GM12878 (cell line): ENCODE measurements at regions not wholly inside any gene's neighbourhood (a gene's known extent, or its start where the extent isn't known, plus 50 kb on each side); places are given as distances from the start of the nearest gene placed in this dataset.

Source experiments
- ATAC-seq: fragments of 200-7000 bp; cut with Tn5 transposase; 3 replicates; pipeline ENCODE4 v1.9.1; 2020; ENCODE audit warnings: mild to moderate bottlenecking, moderate library complexity
- BruUV-seq: library from RNA; stranded (reverse); fragments of 400-500 nt; replicated peaks from 2 replicates; lab custom pipeline; 2021; lab: Mats Ljungman, UMichigan
- CTCF ChIA-PET: fragments of 300-600 bp; sonication (Branson Sonifier 250); formaldehyde crosslinking; extraction: SDS; loops from one replicate; lab custom pipeline; 2021; ENCODE audit warnings: inconsistent platforms; lab: Yijun Ruan, JAX
- POLR2A ChIA-PET: fragments of 350-600 bp; formaldehyde crosslinking; extraction: SDS; loops from one replicate; lab custom pipeline; 2021; ENCODE audit warnings: inconsistent platforms; lab: Charles Lee
- RAD21 ChIA-PET: fragments of 300-600 bp; sonication (Branson Sonifier 250); formaldehyde crosslinking; loops from one replicate; lab custom pipeline; 2023; ENCODE audit warnings: antibody characterized with exemption; ENCODE audit not compliant: unreplicated experiment; lab: Charles Lee
- SMC1A ChIA-PET: fragments of 300-600 bp; sonication (Branson Sonifier 250); formaldehyde crosslinking; loops from one replicate; lab custom pipeline; 2023; ENCODE audit not compliant: unreplicated experiment, uncharacterized antibody; lab: Charles Lee
- DNase-seq: peaks from one replicate; pipeline ENCODE4 v3.0.0-alpha.2; 2011; ENCODE audit warnings: low read depth, low spot score
- FAIRE-seq: peaks from 3 replicates; lab custom pipeline; 2011; peaks lifted over from hg19 to GRCh38; lab: Jason Lieb, UNC
- H2AFZ ChIP-seq: 2 replicates; pipeline ENCODE4 v1.6.0; 2011; ENCODE audit warnings: low read depth, low read length, control low read depth; ENCODE audit not compliant: control insufficient read depth
- H3K27ac ChIP-seq: 2 replicates; pipeline ENCODE4 v1.5.1; 2011; ENCODE audit warnings: control low read depth; ENCODE audit not compliant: control insufficient read depth, insufficient read depth
- H3K27me3 ChIP-seq, 2 experiments: replicated peaks in 1 of 2; 2 replicates each; pipeline versions ENCODE4 v1.6.0 to v1.6.1; 2011; ENCODE audit warnings: low read length in 1 of 2; ENCODE audit not compliant: control insufficient read depth in 2 of 2, insufficient read depth in 2 of 2
- H3K36me3 ChIP-seq, 2 experiments: 2 replicates each; pipeline ENCODE4 v1.5.1; 2011; ENCODE audit warnings: low read length in 1 of 2; ENCODE audit not compliant: control insufficient read depth in 2 of 2, insufficient read depth in 2 of 2
- H3K4me1 ChIP-seq: 2 replicates; pipeline ENCODE4 v1.6.1; 2011; ENCODE audit warnings: mild to moderate bottlenecking, low read length, moderate library complexity, mixed read lengths; ENCODE audit not compliant: control insufficient read depth, insufficient read depth
- H3K4me2 ChIP-seq: 2 replicates; pipeline ENCODE4 v1.6.0; 2011; ENCODE audit warnings: control low read depth; ENCODE audit not compliant: control insufficient read depth, insufficient read depth
- H3K4me3 ChIP-seq: fragments of 200-600 bp; sonication (generic); 2 replicates; pipeline ENCODE4 v1.5.1; 2016
- H3K79me2 ChIP-seq: 2 replicates; pipeline ENCODE4 v1.6.0; 2011; ENCODE audit warnings: low read length; ENCODE audit not compliant: control insufficient read depth, insufficient read depth
- H3K9ac ChIP-seq: 2 replicates; pipeline ENCODE4 v1.8.0; 2011; ENCODE audit warnings: low read length, control low read depth, mixed read lengths; ENCODE audit not compliant: control insufficient read depth, insufficient read depth
- H3K9me3 ChIP-seq: replicated peaks from 3 replicates; pipeline ENCODE4 v1.5.1; 2011; ENCODE audit warnings: mild to moderate bottlenecking, low read length; ENCODE audit not compliant: control insufficient read depth, insufficient read depth
- H4K20me1 ChIP-seq: 2 replicates; pipeline ENCODE4 v1.6.0; 2011; ENCODE audit not compliant: control insufficient read depth, insufficient read depth
- CREM ChIP-seq: IDR thresholded peaks from 2 replicates; pipeline ENCODE4 v1.6.1; 2014; ENCODE audit warnings: antibody characterized with exemption, low read depth
- EED ChIP-seq: sonication (generic); IDR thresholded peaks from 2 replicates; pipeline ENCODE4 v1.6.1; 2016; ENCODE audit warnings: antibody characterized with exemption, low read depth
- HDAC2 ChIP-seq: fragments of 200-600 bp; sonication (generic); IDR thresholded peaks from 2 replicates; pipeline ENCODE4 v1.6.1; 2017
- IKZF2 ChIP-seq, 2 experiments: fragments of 450-650 bp; IDR thresholded peaks; 2 replicates each; pipeline ENCODE4 v1.6.1; 2017; ENCODE audit warnings: mild to moderate bottlenecking in 2 of 2, moderate library complexity in 2 of 2
- NFIC ChIP-seq: IDR thresholded peaks from 2 replicates; pipeline ENCODE4 v1.6.1; 2012; ENCODE audit warnings: low read depth, mild to moderate bottlenecking, inconsistent platforms, low read length, moderate library complexity
- NR2F1 ChIP-seq: fragments of 450-650 bp; conservative IDR thresholded peaks from 2 replicates; pipeline ENCODE4 v1.6.1; 2017; ENCODE audit warnings: mild to moderate bottlenecking
- POLR2A ChIP-seq: IDR thresholded peaks from 2 replicates; pipeline ENCODE4 v1.6.1; 2011; ENCODE audit warnings: low read depth, mild to moderate bottlenecking, low read length
- POU2F2 ChIP-seq: IDR thresholded peaks from 3 replicates; pipeline ENCODE4 v1.6.1; 2011; ENCODE audit warnings: low read depth, mild to moderate bottlenecking, low read length, borderline replicate concordance
- RELA ChIP-seq: fragments of 450-650 bp; IDR thresholded peaks from 2 replicates; pipeline ENCODE4 v1.8.0; 2014; ENCODE audit warnings: borderline replicate concordance; ENCODE audit not compliant: partially characterized antibody
- RUNX3 ChIP-seq: IDR thresholded peaks from 2 replicates; pipeline ENCODE4 v1.6.1; 2012; ENCODE audit warnings: low read length, inconsistent platforms
- SMAD1 ChIP-seq: fragments of 450-650 bp; IDR thresholded peaks from 2 replicates; pipeline ENCODE4 v1.6.1; 2018; ENCODE audit warnings: mild to moderate bottlenecking, low read depth; ENCODE audit not compliant: partially characterized antibody
- SPI1 ChIP-seq: IDR thresholded peaks from 2 replicates; pipeline ENCODE4 v1.6.1; 2011; ENCODE audit warnings: low read depth, mild to moderate bottlenecking, low read length, moderate library complexity, borderline replicate concordance; ENCODE audit not compliant: insufficient read depth
- ZNF384 ChIP-seq: IDR thresholded peaks from 2 replicates; pipeline ENCODE4 v1.6.1; 2012; ENCODE audit warnings: low read depth, mild to moderate bottlenecking, low read length, improper control_type of control experiment, borderline replicate concordance
- WGBS: methylation state at CpG from one replicate; pipeline ENCODE4 v1.1.6; 2016; ENCODE audit warnings: low lambda C conversion rate; ENCODE audit not compliant: insufficient replicate concordance, insufficient coverage; ENCODE audit errors: missing lambda C conversion rate; 5-methylcytosine and 5-hydroxymethylcytosine counted together
- in situ Hi-C: fragments of 300-500 bp; cut with MboI; formaldehyde crosslinking; loops from 9 replicates; pipeline ENCODE4 v1.14.3; 2018; ENCODE audit warnings: mixed read lengths
- intact Hi-C: fragments of 100-400 bp; cut with micrococcal nuclease; formaldehyde crosslinking; loops from one replicate; pipeline ENCODE4 v1.14.2; 2022; ENCODE audit not compliant: unreplicated experiment
- TF ChIP-seq, protein P1 (sequence below): fragments of 450-650 bp; formaldehyde crosslinking; IDR thresholded peaks from 2 replicates; pipeline ENCODE4 v1.4.0; 2022; ENCODE audit warnings: mild to moderate bottlenecking, moderate library complexity
- TF ChIP-seq, protein P2 (sequence below): fragments of 450-650 bp; IDR thresholded peaks from 2 replicates; pipeline ENCODE4 v1.6.1; 2017; ENCODE audit warnings: mild to moderate bottlenecking, low read depth, inconsistent platforms; ENCODE audit not compliant: poor library complexity, severe bottlenecking

DNA sequence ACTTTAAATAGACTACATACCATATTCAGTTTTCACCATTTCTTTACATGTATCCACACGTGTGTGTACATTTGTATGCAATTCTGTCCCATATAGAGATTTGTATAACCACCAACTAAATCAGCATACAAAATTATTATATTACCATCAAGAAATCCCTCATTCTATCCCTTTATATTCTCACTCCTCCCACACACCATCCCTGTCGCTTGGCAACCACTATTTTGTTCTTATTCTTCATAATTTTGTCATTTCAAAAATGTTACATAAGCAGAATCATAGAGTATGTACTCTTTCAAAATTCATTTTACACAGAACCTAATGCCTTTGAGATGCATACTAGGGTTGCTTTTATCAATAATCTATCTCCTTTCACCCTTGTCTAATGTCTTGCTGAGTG is 740.5 kb downstream of the SLITRK5 start:
- POLR2A ChIA-PET: no interaction called here
- in situ Hi-C loops: no loop called here
- Histone ChIP-seq H2AFZ (no peak overlapping the region), H3K27me3 (no peaks in the 10 kb centered on the region), H4K20me1 (no peaks in the 10 kb centered on the region), H3K36me3 (no peaks in the 10 kb centered on the region), H3K27ac (no peak overlapping the region), H3K79me2 (no peaks in the 10 kb centered on the region), H3K9me3 (no peaks in the 10 kb centered on the region), H3K4me1 (no peaks in the 10 kb centered on the region), H3K9ac (no peak overlapping the region), H3K4me2 (no peak overlapping the region), H3K4me3 (no peak overlapping the region)
- CTCF ChIA-PET: interaction anchor here (0.7 kb wide), 1 partner anchor 31 kb away, joined by 3 read pairs; no protein-coding TSS in a partner anchor
- no TSS peak for BruUV-seq
- SMC1A ChIA-PET: interaction anchor here (0.7 to 1.3 kb wide), 2 partner anchors 293 to 424 kb away, joined by 3 read pairs; no protein-coding TSS in a partner anchor
- intact Hi-C loops: loop anchor here (5.0 kb wide), 1 partner anchor 656 kb away; no protein-coding TSS in a partner anchor
- WGBS: 0% methylated on average over 2 of the region's 2 CpGs
- ATAC-seq (no peak), DNase-seq (no peak), FAIRE-seq (no peak)
- RAD21 ChIA-PET: no interaction called here
- no peak for TF ChIP-seq NR2F1
- TF ChIP-seq RUNX3: no peak
- no peak for TF ChIP-seq RELA
- TF ChIP-seq POLR2A: no peak
- no peak for TF ChIP-seq HDAC2
- TF ChIP-seq IKZF2 (IDR thresholded peaks at IDR 0.05): no peak
- no peak for TF ChIP-seq SPI1
- no peak for TF ChIP-seq SMAD1
- TF ChIP-seq NFIC: no peak
- TF ChIP-seq POU2F2: no peak
- no peak for TF ChIP-seq ZNF384
- TF ChIP-seq, protein P1, sequence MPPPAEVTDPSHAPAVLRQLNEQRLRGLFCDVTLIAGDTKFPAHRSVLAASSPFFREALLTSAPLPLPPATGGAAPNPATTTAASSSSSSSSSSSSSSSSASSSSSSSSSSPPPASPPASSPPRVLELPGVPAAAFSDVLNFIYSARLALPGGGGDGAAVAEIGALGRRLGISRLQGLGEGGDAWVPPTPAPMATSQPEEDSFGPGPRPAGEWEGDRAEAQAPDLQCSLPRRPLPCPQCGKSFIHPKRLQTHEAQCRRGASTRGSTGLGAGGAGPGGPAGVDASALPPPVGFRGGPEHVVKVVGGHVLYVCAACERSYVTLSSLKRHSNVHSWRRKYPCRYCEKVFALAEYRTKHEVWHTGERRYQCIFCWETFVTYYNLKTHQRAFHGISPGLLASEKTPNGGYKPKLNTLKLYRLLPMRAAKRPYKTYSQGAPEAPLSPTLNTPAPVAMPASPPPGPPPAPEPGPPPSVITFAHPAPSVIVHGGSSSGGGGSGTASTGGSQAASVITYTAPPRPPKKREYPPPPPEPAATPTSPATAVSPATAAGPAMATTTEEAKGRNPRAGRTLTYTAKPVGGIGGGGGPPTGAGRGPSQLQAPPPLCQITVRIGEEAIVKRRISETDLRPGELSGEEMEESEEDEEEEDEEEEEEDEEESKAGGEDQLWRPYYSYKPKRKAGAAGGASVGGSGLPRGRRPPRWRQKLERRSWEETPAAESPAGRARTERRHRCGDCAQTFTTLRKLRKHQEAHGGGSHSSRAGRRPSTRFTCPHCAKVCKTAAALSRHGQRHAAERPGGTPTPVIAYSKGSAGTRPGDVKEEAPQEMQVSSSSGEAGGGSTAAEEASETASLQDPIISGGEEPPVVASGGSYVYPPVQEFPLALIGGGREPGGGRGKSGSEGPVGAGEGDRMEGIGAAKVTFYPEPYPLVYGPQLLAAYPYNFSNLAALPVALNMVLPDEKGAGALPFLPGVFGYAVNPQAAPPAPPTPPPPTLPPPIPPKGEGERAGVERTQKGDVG (CRISPR knock-in tag): no peak
- TF ChIP-seq EED: no peak
- no peak for TF ChIP-seq CREM
- TF ChIP-seq, protein P2, sequence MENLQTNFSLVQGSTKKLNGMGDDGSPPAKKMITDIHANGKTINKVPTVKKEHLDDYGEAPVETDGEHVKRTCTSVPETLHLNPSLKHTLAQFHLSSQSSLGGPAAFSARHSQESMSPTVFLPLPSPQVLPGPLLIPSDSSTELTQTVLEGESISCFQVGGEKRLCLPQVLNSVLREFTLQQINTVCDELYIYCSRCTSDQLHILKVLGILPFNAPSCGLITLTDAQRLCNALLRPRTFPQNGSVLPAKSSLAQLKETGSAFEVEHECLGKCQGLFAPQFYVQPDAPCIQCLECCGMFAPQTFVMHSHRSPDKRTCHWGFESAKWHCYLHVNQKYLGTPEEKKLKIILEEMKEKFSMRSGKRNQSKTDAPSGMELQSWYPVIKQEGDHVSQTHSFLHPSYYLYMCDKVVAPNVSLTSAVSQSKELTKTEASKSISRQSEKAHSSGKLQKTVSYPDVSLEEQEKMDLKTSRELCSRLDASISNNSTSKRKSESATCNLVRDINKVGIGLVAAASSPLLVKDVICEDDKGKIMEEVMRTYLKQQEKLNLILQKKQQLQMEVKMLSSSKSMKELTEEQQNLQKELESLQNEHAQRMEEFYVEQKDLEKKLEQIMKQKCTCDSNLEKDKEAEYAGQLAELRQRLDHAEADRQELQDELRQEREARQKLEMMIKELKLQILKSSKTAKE: no peak
